A172 (cell line): ENCODE measurements at regions not wholly inside any gene's neighbourhood (a gene's known extent, or its start where the extent isn't known, plus 50 kb on each side); places are given as distances from the start of the nearest gene placed in this dataset.

Experiments
- DNase-seq: peaks from one replicate; pipeline ENCODE4 v3.0.0-alpha.2; 2015; ENCODE audit warnings: low spot score

- DNase-seq, result no peak
Measured at GRCh38 chr11:122319691-122320620, 203.9 kb upstream of the BLID start.

DNA sequence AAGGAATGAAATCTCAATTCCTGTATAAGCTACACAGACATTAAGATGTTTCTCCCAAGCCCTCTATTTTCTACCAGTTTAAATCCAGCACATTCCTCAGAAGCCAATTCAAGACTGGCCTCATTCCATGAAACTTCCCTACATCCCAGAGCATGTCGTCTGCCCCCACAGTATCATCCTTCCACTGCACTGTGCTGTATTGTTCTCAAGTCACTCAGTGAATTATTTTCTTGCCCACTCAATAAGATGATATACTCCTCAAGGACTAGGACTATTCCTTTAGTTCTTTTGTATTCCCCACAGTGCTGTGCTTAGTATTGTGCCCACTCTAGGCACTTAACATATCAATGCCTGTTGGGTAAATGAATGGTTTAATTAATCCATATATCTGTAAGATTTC, 203.1 kb upstream of the BLID start:
- DNase-seq, result no peak

GRCh38 chr11:122317305-122317704, 201.3 kb upstream of the BLID start:
- peak; percentile 3 for DNase-seq

GRCh38 chr11:122313581-122313980, 197.6 kb upstream of the BLID start:
- DNase-seq, result no peak

DNA sequence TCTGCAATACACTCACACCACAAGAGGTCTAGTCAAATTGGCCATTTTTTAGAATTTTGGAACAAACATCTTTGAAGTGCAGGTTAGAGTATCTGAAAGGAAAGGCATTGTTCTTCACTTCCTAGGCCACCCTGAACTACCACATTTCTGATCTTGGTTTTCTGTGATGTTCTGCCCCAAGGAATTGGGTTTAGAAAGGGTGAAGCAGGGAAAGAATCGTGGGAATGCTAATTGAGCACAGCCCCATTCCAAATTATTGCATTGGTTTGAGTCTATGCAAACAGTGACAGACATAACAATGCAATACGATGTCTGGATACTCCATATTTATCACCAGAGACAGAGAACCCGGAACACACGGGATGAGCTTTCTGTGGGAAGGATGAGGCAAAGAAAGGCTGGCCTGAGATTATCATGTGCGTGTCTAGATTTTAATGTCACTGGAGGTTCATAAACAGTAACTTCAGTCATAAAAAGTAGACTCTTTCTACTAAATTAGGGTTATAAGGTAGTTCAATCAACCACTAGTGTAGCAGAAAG, 195.3 kb upstream of the BLID start:
- no peak for DNase-seq

- no peak for DNase-seq
Measured at GRCh38 chr11:122310766-122311165, 194.8 kb upstream of the BLID start.

GRCh38 chr11:122309262-122309925, 193.4 kb upstream of the BLID start:
- DNase-seq, result no peak

DNA sequence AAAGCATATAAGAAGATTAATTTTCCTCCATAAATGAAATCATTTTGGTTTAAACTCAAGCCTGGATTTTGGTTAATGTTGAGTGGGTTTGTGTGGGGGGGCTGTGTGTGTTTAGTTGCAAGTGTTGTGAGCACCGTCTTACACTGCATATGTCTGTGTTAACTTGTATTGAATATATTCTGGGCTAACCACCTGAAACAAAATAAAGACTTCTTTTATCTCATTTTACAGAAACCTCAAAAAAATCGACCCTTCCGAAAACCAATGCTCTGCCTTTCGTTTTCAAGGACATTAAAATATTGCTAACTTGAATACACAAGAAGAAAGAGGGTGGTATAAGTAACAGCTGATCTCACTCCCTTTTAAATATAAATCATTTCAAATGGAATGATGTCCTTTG, 192.2 kb upstream of the BLID start:
- DNase-seq, result no peak

- no peak for DNase-seq
Measured at GRCh38 chr11:122307476-122308035, 191.5 kb upstream of the BLID start.

- no peak for DNase-seq
Measured at GRCh38 chr11:122306831-122307391, 190.9 kb upstream of the BLID start.

- no peak for DNase-seq
Measured at GRCh38 chr11:122305426-122306320, 189.7 kb upstream of the BLID start.

DNA sequence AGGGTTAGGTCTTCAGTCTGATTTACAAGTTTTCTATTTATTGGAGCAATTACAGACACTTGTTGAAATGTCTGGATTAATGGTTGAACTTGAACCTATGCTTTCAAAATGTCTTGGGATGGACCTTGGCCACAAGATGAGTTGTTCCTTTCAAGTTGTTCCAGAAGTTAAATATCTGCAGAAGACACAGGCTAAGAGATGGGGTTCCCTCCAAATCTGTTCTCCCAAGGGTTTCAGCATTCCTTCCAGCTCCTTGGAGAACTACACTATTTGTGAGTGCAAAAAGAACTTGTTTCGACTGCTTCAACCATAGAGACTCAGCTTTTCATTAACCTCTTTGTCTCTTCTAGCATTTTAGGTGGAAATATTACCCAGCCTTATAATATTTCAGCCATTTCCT, 189.0 kb upstream of the BLID start:
- DNase-seq, result no peak

DNA sequence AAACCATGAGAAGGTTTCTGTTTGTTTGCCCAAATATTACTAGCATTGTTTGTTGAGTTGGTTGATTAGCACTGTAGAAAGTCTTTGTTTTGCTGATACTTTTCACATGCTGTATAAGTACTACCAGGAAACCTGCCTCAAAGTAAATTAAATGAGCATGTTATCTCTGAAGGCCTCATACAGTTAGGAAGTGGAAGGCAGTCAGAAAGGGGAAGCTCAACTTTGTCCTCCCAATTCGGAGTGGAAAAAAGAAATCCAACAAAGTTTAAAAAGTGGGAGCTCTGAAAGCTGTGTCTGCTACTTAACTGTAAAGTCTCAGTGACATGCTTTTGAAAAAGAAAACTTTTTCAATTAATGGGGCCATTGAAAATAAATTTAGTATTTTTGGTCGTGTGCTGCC, 188.3 kb upstream of the BLID start:
- DNase-seq, result no peak

GRCh38 chr11:122294041-122294440, 178.0 kb upstream of the BLID start:
- DNase-seq, result no peak

DNA sequence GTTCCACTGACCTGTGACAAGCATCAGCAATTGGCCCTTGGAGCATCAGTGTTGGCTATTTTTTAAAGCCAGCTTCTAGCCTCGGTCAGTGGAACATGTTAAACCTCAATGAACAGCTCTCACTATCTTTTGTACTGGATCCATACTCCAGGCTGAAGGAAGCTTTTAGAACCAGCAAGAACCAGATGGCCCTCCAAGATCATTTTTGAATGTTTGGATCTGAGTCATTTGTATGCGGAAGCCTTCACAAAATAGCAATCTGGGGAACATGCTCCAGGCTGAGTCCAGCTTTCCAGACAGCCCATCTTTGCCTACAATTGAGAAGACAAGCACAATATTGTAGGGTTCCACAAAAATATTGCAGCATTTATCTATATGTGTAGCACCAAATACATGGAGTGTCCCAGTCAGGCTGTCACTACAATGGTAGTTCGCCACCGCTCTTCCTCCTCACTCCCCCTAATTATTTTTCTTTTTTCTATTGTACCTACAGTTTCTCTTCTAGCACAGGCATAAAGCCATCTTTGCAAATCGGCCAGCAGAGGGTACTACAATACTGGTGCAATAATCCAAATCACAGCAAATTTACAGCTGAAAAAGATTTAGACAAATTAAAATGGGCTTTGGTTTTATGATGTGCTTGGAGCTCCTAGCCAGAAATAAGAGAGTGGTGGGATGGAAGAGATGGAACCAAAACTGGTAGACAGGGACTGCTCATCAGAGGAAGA, 177.4 kb upstream of the BLID start:
- DNase-seq, result no peak

GRCh38 chr11:122287401-122287800, 171.4 kb upstream of the BLID start:
- no peak for DNase-seq

DNA sequence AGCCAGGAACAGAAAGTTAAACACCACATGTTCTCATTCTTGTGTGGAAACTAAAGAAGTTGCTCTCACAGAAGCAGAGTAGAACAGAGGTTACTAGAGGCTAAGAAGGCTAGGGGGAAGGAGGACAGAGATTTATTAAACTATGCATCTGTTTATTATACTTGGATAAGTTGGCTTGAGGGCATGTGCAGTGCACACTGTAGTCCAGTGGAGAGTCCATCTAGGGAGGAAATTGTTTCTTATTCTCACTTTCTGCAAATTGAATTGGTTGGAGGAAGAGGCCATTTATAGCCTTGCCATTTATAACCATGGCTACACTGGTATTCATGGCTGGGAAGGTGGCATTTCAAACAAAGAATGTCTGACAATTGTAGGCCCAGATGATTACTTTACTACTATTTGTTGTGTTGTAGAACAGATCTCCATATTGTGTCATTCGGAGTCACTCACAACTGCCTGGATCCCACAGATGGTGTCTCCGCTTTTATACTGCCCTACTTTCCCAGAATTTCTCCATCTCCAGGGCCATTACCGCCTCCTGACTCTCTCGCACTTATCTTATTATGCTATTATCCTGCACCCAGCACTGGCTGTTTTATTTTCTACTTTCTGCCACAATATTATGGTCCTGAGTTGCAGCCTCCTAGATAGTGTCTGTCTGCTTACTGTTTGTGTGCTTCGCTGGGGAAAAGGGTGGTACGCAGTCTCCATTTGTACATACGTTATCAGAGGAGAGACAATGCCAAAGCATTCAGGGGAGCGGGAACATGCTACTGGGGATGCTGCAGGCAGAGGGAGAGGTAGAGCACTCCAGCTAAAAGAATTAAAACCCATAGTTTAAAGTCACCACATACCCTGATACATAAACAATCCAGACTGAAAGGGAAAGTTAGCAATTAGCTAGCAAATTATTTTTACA, 169.3 kb upstream of the BLID start:
- DNase-seq, result no peak

DNA sequence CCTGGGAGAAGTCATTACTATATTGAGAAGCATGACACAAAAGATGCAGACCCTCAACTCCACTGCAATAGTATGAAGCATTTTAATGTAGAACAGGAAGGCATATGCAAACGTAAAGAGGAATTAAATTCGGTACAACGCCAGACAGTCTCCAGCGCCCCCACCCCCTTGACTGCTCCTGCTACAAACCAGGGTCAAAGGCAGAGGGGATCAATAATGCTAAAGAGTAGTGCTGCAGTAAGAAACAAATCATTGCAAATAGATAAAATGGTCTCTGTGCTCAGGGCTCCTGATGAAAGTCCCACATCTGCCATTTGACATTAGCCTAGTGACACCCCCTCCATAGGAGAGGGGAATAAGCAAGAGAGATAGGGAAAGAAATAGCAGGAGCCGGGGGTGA, 164.9 kb upstream of the BLID start:
- no peak for DNase-seq

DNA sequence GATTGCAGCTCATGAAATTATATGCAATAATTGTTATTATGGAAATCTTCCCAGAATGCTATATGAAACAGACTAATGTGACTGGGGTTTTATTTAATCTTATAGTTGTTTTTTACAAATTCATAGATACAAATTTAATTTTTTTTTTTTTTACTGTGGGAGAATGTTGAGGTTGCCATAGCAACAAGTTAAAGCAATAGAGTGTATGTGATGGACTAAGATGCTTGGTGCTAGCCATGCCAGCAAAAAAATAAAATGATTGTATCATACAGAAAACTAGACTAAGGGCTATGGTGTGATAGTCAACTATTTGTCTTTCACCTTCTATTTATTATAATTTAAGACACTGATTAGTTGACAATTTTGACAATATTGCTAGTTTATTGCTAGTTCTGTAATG, 163.2 kb upstream of the BLID start:
- no peak for DNase-seq

DNA sequence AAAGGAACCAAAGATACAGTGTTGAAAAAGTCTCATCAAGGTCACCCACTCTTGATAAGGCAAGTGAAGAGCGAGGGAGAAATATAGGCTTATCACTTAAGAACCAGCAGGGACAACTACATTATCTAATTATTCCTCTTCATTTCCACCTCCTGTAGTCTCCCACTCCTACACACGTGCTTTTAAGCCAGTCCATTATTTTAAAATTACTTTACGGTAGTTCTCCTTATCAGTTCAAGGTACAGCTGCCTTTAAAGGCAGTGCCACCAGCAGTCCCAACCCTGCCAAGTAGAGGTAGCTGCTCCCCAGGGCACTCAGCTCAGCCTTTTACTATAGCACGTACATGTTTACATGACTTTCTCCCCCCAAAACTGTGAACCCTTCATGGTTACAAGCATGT, 161.5 kb upstream of the BLID start:
- DNase-seq, result no peak
